ENCODE measurements at regions not wholly inside any gene's neighbourhood (a gene's known extent, or its start where the extent isn't known, plus 50 kb on each side); places are given as distances from the start of the nearest gene placed in this dataset.

GRCh38 chr14:97349463-97349862 lies 552.3 kb downstream of the VRK1 start:
- no peak for TF ChIP-seq E2F1 (CRISPR knock-in tag; IDR thresholded peaks at IDR 0.05)
- no peak for TF ChIP-seq ZNF423 (CRISPR knock-in tag; IDR thresholded peaks at IDR 0.05)
- no peak for TF ChIP-seq HMGA2 (CRISPR knock-in tag; IDR thresholded peaks at IDR 0.05)

Data from WTC11 (cell line).